ENCODE measurements at regions not wholly inside any gene's neighbourhood (a gene's known extent, or its start where the extent isn't known, plus 50 kb on each side); places are given as distances from the start of the nearest gene placed in this dataset.

DNA sequence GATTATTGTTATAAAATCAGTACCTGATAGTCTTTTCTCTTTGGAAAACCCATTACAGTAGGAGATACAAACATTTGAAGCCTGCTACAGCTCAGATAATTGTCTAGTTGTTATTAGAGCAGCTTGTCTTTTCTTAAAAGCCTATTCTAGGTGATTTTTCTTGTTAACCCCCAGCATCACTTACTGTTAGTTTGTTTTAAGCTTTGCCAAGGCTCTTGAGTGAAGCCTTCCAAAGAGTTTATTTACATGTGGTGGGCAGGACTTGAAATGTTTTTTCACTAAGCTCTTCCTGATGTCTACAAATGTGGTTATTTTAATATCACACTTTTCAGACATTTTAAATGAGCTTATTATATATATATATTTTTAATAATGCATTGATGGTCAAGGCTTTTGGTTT, 791.3 kb downstream of the PLCL1 start:
- no peak overlapping the region for H3K4me3 ChIP-seq (replicated peaks in 1 of 2; ENCODE audit: low read depth in 2 of 2, low read length in 2 of 2)
- TF ChIP-seq, protein P1, sequence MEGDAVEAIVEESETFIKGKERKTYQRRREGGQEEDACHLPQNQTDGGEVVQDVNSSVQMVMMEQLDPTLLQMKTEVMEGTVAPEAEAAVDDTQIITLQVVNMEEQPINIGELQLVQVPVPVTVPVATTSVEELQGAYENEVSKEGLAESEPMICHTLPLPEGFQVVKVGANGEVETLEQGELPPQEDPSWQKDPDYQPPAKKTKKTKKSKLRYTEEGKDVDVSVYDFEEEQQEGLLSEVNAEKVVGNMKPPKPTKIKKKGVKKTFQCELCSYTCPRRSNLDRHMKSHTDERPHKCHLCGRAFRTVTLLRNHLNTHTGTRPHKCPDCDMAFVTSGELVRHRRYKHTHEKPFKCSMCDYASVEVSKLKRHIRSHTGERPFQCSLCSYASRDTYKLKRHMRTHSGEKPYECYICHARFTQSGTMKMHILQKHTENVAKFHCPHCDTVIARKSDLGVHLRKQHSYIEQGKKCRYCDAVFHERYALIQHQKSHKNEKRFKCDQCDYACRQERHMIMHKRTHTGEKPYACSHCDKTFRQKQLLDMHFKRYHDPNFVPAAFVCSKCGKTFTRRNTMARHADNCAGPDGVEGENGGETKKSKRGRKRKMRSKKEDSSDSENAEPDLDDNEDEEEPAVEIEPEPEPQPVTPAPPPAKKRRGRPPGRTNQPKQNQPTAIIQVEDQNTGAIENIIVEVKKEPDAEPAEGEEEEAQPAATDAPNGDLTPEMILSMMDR (IDR thresholded peaks at IDR 0.05; ENCODE audit: low read depth, low read length) = no peak
- DNase-seq (ENCODE audit: low read depth in 2 of 2) = no peak

DNA sequence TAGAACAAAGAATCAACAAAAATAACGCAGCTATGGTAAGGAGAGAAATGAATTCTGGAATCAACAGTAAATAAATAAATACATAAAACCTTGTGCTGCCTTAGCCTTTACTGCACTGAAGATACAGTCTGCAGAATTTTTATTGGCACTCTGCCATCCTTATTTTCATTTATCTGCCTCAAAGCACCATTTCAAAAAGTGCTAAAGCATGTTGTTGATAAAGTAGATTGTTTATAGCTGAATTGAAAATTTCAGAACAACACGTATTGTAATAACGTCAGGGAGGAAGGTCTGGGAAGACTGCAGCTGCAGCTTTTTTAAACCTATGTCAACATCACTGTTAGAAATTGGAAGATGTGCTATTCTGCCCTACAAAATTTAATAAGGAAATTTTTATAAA, 787.2 kb downstream of the PLCL1 start:
- TF ChIP-seq, protein P1 (IDR thresholded peaks at IDR 0.05; ENCODE audit: low read depth, low read length) = no peak

DNA sequence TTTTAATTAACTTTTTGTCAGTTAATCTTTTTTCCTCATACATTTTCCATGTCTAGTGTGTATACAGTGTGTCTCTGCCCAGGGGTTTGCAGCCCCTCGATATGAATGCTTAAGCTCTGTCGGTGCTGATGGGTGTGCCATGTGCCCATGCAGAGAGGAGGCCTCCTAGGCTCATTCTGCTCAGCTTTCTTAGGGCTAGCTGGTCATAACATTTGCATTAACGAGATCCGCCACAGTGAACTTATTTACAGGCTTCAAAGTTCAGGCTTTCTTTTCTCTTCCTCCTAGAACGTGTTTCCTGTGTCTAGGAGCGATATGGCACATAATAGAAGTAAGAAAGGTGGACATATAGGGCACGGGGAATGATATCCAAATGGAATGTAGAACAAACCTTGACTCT, 783.3 kb downstream of the PLCL1 start:
- TF ChIP-seq, protein P1 (IDR thresholded peaks at IDR 0.05; ENCODE audit: low read depth, low read length) = no peak
- no peak for DNase-seq (ENCODE audit: low read depth in 2 of 2)
- H3K4me3 ChIP-seq (replicated peaks in 1 of 2; ENCODE audit: low read depth in 2 of 2, low read length in 2 of 2) = no peak overlapping the region

More for the DNA sequence above, 787.2 kb downstream of the PLCL1 start:
- no peak overlapping the region for H3K4me3 ChIP-seq (replicated peaks in 1 of 2; ENCODE audit: low read depth in 2 of 2, low read length in 2 of 2)
- no peak for DNase-seq (ENCODE audit: low read depth in 2 of 2)

DNA sequence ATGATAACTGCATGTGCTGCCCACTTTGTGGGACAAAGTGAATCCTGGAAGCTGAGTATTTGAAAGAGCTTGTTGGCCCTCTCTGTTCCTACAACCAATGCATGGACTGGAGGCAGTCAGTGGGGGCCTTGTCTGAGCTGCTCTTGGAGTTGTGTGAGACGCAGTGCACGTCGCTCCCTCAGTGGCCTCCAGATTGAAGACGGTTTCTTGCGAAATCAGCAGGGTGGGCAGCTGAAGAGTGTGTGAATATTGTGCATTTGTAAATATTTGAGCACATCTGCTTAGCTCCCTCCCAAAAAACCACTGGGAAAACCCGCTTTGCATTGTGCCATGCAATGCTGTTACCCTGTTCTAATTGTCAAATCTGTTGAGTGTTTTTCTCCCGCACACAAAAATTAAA, 782.8 kb downstream of the PLCL1 start:
- H3K4me3 ChIP-seq (replicated peaks in 1 of 2; ENCODE audit: low read depth in 2 of 2, low read length in 2 of 2) = no peak overlapping the region
- DNase-seq (ENCODE audit: low read depth in 2 of 2) = no peak
- TF ChIP-seq, protein P1 (IDR thresholded peaks at IDR 0.05; ENCODE audit: low read depth, low read length) = no peak

DNA sequence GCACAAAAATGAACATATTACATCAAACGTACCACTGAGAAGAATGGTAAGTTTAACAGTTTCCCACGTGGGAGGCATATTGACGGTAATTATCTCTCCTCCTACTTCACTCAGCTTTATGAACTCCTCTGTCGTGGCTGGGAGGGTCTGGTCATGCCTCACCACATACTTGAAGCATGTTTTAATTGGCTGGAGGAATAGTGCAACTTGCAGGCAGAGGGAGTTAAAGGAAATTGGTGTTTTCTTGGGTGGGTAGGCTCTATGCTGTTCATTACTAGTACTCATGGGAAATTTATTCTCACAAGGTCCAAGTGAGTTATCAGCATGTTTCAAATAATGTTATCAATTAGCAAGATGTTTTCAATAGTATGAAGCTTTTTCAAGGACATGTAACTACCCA, 767.0 kb downstream of the PLCL1 start:
- H3K4me3 ChIP-seq (replicated peaks in 1 of 2; ENCODE audit: low read depth in 2 of 2, low read length in 2 of 2) = no peak overlapping the region
- DNase-seq (ENCODE audit: low read depth in 2 of 2) = no peak
- TF ChIP-seq, protein P1 (IDR thresholded peaks at IDR 0.05; ENCODE audit: low read depth, low read length) = no peak

DNA sequence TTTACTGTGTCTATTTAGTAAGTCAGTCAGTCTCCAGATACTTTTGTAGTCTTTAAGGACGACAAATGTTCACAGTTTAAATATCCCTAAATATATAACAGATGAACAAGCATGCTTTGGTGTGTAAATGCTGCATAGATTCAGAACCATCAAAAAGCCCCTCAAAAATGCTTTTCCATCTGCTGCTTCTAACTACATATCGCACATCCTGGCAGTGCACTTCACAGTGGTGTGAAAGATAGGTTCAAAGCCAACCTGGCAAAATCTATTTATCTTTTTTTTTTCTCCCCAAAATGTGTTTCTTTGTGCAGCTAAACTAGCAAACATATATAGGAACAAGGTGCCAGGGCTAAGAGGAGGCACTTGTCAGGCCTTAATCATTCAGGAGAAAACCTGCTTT, 753.8 kb downstream of the PLCL1 start:
- no peak overlapping the region for H3K4me3 ChIP-seq (replicated peaks in 1 of 2; ENCODE audit: low read depth in 2 of 2, low read length in 2 of 2)
- TF ChIP-seq, protein P1 (IDR thresholded peaks at IDR 0.05; ENCODE audit: low read depth, low read length) = no peak
- DNase-seq (ENCODE audit: low read depth in 2 of 2) = no peak

DNA sequence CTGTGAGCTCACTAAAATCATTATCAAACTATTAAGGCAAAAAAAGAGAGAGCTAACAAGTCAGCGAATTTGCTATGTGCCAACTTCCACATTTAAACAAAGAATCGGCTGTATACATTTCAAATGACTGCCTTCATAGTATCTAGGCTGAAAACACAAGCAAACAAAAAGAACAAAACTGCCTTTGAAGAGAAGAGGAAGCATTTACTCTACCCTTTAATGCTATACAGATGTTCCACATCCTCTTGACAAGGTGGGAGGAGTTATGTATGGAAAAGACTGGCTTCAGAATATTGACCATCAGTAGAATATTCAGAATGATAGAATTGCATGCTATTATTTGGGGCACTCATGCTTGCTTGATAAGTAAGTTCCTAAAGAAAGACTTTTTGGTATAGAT, 741.7 kb downstream of the PLCL1 start:
- H3K4me3 ChIP-seq (replicated peaks in 1 of 2; ENCODE audit: low read depth in 2 of 2, low read length in 2 of 2) = no peak overlapping the region
- TF ChIP-seq, protein P1 (IDR thresholded peaks at IDR 0.05; ENCODE audit: low read depth, low read length) = no peak
- DNase-seq (ENCODE audit: low read depth in 2 of 2) = no peak
